AG04449 (cell line): ENCODE measurements at regions not wholly inside any gene's neighbourhood (a gene's known extent, or its start where the extent isn't known, plus 50 kb on each side); places are given as distances from the start of the nearest gene placed in this dataset.

Source experiments
- CTCF ChIA-PET: fragments of 350-600 bp; formaldehyde crosslinking; extraction: SDS; loops from one replicate; lab custom pipeline; 2021; ENCODE audit warnings: antibody characterized with exemption; lab: Yijun Ruan, JAX
- POLR2A ChIA-PET: fragments of 400-600, 350-600 bp; formaldehyde crosslinking; extraction: SDS; loops from one replicate; lab custom pipeline; 2020; ENCODE audit warnings: antibody characterized with exemption, inconsistent platforms; lab: Yijun Ruan, JAX
- DNase-seq: peaks from one replicate; pipeline ENCODE4 v3.0.0-alpha.2; 2010; ENCODE audit warnings: low read depth, low spot score
- H3K4me3 ChIP-seq: 2 replicates; pipeline ENCODE4 v1.5.1; 2011; ENCODE audit warnings: low read depth, mild to moderate bottlenecking, control low read depth, low read length
- TF ChIP-seq, protein P1 (sequence below): IDR thresholded peaks from one replicate; pipeline ENCODE4 v1.5.1; 2011; ENCODE audit warnings: mild to moderate bottlenecking, moderate library complexity, low read length, control low read depth, inconsistent platforms; ENCODE audit not compliant: insufficient read depth; ENCODE audit errors: missing control alignments

DNA sequence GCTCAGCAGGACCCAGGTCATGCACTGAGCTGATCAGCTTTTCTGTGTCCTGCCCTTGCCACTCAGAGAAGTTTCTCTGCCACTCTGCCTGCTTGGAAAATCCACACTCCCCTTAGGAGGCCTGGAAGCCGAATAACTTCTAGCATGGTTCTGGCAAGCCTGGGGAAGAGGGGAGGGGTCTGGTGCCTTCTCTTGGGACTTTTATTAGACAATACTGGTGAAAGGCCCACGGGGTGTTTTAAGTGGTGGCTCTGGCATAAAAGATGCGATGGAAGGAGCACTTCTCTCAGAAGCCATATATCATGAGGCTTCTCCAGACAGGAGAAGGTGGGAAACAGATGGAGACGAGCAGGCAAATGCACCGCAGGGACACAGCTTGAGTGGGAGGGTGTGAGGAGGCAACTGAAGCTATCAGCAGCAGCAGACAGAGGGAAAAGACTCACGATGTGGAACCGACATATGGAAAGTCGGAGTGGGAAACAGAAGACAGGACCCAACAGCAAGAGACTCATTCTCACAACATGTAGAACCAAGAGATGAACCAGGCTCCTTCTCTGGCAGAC, 141.8 kb upstream of the CTNNA2 start:
- CTCF ChIA-PET, result no interaction called here

DNA sequence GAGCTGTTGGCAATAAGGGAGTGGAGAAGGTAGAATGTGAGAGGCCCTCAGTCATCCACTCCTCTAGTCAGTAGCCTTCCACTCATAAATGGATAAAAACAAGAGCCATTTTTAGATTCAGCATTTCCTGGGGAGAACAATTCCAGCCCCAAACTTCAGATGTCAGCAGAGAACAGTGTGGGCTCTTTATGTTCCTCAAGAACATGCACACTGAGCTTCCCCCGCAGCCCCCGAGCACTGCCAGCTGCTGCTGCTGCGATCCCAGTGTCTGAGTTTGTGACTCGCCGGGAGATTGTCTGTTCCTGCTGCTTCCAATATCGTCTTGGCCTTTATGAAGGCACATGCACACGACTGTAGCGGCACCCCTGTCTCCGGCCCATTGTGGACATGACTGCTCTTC, 143.7 kb upstream of the CTNNA2 start:
- DNase-seq, result no peak
- POLR2A ChIA-PET, result no interaction called here
- CTCF ChIA-PET, result no interaction called here
- H3K4me3 ChIP-seq, result no peak overlapping the region
- TF ChIP-seq, protein P1, sequence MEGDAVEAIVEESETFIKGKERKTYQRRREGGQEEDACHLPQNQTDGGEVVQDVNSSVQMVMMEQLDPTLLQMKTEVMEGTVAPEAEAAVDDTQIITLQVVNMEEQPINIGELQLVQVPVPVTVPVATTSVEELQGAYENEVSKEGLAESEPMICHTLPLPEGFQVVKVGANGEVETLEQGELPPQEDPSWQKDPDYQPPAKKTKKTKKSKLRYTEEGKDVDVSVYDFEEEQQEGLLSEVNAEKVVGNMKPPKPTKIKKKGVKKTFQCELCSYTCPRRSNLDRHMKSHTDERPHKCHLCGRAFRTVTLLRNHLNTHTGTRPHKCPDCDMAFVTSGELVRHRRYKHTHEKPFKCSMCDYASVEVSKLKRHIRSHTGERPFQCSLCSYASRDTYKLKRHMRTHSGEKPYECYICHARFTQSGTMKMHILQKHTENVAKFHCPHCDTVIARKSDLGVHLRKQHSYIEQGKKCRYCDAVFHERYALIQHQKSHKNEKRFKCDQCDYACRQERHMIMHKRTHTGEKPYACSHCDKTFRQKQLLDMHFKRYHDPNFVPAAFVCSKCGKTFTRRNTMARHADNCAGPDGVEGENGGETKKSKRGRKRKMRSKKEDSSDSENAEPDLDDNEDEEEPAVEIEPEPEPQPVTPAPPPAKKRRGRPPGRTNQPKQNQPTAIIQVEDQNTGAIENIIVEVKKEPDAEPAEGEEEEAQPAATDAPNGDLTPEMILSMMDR, result no peak

More for the DNA sequence above, 141.8 kb upstream of the CTNNA2 start:
- POLR2A ChIA-PET, result no interaction called here
- TF ChIP-seq, protein P1, result no peak
- DNase-seq, result no peak
- no peak overlapping the region for H3K4me3 ChIP-seq

DNA sequence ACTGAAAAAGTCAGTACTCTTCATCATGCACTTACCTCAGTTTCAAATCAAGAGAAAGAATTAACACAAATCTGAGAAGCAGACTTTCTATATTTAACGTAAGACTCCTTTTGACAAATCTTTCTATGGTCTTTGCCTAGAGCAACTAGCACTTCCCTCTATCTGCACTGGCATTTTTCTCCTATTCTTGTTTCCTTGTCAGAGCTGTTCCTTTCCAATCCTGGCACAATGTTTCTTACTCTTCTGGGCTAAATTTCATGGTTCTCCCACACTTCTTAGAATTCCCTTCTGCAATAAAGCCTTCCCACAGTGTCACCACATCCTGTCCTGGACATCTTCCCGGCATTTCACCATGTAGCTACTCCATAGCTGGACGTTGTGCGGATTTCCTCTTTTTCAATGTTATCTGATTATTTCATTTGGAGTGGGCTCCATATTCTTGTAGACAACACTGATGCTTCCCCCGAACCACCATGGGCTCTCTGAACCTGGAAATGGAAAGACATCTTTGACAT, 144.7 kb upstream of the CTNNA2 start:
- POLR2A ChIA-PET, result no interaction called here
- CTCF ChIA-PET, result interaction anchor here (0.7 kb wide), 1 partner anchor 10 kb away, joined by 3 read pairs; no protein-coding TSS in a partner anchor
- DNase-seq, result no peak
- TF ChIP-seq, protein P1, result no peak
- no peak overlapping the region for H3K4me3 ChIP-seq

DNA sequence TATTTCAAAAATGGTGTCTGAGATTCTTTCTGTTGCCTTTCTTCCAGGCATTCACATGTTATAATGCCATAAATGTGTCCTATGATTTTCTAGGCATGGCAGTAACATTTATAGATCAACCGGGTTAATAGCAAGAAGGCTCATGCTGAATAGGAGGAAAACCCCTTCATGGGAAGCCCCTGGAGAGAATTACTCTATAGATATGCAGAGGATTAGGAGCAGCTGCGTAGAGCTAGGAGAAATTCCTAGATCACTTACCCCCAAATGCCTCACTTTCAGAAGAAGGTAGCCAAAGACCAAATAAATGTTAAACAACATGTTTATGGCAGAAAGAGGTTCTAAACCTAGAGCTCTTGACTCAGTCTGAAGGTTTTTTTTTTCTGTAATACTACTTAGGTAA, 153.4 kb upstream of the CTNNA2 start:
- TF ChIP-seq, protein P1, result no peak
- no peak overlapping the region for H3K4me3 ChIP-seq
- CTCF ChIA-PET, result no interaction called here
- POLR2A ChIA-PET, result no interaction called here
- DNase-seq, result no peak

DNA sequence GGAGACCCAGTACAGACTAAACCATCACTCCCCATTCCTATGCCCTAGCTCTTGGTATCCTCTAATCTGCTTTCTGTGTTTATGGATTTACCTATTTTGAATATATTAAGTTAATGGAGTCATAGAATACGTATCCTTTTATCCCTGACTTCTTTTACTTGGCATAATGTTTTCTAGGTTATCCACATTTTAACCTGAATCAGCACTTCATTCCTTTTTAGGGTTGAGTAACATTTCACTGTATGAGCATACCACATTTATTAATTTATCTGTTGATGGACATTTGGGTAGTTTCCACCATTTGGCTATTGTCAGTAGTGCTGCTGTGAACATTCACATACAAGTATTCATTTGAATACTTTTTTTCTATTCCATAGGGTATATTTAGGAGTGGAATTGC, 157.3 kb upstream of the CTNNA2 start:
- DNase-seq, result no peak
- H3K4me3 ChIP-seq, result no peak overlapping the region
- POLR2A ChIA-PET, result no interaction called here
- TF ChIP-seq, protein P1, result no peak
- CTCF ChIA-PET, result no interaction called here

DNA sequence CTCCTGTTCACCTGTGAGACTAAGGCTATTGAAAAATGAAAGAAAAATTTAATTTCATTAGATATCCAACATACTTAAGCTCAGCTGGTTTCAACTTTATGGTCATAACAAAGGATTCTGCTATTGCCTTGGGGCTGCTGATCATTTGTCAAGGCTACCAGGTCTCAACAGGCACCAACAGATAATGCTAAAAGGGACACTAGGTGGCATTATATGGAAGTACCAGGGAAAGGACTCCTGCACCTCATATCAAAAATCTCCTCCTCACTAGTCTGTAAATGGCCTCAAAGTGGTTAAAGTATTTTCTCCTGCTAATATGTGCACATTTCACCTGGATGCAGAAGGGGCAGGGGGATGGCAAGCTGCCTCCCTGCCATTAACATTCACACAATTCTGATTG, 167.9 kb upstream of the REG3A start:
- POLR2A ChIA-PET, result no interaction called here
- TF ChIP-seq, protein P1, result no peak
- CTCF ChIA-PET, result no interaction called here
- no peak for DNase-seq
- no peak overlapping the region for H3K4me3 ChIP-seq
